ENCODE measurements at regions not wholly inside any gene's neighbourhood (a gene's known extent, or its start where the extent isn't known, plus 50 kb on each side); places are given as distances from the start of the nearest gene placed in this dataset.

DNA sequence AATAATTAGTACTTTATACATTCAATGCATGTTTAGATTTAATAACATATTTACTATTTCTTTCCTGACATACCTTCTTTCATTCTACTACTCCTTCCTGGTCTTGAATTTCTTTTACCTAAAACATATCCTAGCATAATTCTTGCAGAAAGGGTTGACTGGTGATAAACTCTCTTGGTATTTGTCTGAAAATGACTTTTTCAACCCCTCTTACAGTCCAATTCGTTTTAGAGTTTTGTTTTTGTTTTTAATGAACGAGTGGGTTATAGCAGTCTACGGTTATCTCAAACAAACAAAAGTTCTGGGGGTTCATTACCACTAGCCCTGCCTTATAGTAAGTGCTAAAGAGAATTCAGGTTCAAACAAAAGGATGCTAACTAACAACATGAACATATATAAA is 69.6 kb upstream of the ALDH1B1 start:
- Histone ChIP-seq H3K4me1 (peaks cover 0 to 9% (median 0%) of the 10 kb centered on the region in 12 donors), H3K4me3 (no peak overlapping the region), H3K27me3 (no peaks in the 10 kb centered on the region), H3K36me3 (no peaks in the 10 kb centered on the region), H3K27ac (no peak overlapping the region), H3K9me3 (no peaks in the 10 kb centered on the region)
- DNase-seq (no peak), ATAC-seq (no peak)
- no peak for TF ChIP-seq POLR2A (IDR thresholded peaks at IDR 0.05)
- TF ChIP-seq, protein P1, sequence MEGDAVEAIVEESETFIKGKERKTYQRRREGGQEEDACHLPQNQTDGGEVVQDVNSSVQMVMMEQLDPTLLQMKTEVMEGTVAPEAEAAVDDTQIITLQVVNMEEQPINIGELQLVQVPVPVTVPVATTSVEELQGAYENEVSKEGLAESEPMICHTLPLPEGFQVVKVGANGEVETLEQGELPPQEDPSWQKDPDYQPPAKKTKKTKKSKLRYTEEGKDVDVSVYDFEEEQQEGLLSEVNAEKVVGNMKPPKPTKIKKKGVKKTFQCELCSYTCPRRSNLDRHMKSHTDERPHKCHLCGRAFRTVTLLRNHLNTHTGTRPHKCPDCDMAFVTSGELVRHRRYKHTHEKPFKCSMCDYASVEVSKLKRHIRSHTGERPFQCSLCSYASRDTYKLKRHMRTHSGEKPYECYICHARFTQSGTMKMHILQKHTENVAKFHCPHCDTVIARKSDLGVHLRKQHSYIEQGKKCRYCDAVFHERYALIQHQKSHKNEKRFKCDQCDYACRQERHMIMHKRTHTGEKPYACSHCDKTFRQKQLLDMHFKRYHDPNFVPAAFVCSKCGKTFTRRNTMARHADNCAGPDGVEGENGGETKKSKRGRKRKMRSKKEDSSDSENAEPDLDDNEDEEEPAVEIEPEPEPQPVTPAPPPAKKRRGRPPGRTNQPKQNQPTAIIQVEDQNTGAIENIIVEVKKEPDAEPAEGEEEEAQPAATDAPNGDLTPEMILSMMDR (IDR thresholded peaks at IDR 0.05): no peak
- intact Hi-C loops (cut with DNase I): no loop called here
- 78 to 87% (median 82%) methylated on average over 3 of the region's 3 CpGs for WGBS, 4 donors

DNA sequence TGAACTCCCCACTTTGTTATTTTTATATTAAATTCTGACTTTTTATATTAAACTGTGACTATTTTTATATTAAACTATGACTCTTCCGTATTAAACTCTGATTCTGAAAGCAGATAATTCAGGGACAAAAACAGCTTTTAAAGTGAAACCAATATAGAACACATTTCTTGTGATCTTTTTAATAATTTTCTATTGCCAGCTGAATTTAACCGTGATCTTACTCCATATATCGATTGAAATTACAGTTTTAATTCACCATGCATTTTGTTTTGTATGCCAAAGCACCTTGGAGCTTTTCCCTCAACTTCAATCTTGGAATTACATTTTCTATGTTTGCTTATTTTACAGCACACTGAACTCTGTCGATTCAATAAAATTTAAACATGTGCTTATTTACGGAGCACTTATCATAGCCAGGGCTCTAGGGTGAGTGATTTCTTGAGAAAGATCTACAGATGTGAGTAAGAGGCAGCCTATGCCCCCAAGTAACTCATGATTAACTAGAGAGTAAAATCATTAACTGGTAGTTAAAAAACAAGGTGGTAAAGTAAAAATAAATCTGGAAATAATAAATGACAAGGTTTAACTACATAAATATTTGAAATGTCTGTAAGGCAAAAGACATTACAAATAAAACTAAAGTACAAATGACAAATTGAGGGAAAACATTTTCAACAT is 72.9 kb upstream of the ALDH1B1 start:
- no peak for ATAC-seq
- peaks cover 0 to 9% (median 0%) of the 10 kb centered on the region in 12 donors for H3K4me1 ChIP-seq
- H3K9me3 ChIP-seq: no peaks in the 10 kb centered on the region
- H3K4me3 ChIP-seq: peak overlapping the region in 3 of 12 donors; percentile 3 to 28 (median 23)
- WGBS, 4 donors: 59 to 74% (median 66%) methylated on average over 5 of the region's 5 CpGs
- no peaks in the 10 kb centered on the region for H3K36me3 ChIP-seq
- intact Hi-C loops (cut with DNase I): loop anchor here in 1 of 10 donors (10.0 kb wide), 2 partner anchors 55 to 155 kb away; no protein-coding TSS in a partner anchor
- DNase-seq: no peak
- H3K27me3 ChIP-seq: no peaks in the 10 kb centered on the region
- no peak for TF ChIP-seq POLR2A (IDR thresholded peaks at IDR 0.05)
- TF ChIP-seq, protein P1 (IDR thresholded peaks at IDR 0.05): no peak
- peak overlapping the region in 1 of 12 donors; percentile 22 for H3K27ac ChIP-seq

DNA sequence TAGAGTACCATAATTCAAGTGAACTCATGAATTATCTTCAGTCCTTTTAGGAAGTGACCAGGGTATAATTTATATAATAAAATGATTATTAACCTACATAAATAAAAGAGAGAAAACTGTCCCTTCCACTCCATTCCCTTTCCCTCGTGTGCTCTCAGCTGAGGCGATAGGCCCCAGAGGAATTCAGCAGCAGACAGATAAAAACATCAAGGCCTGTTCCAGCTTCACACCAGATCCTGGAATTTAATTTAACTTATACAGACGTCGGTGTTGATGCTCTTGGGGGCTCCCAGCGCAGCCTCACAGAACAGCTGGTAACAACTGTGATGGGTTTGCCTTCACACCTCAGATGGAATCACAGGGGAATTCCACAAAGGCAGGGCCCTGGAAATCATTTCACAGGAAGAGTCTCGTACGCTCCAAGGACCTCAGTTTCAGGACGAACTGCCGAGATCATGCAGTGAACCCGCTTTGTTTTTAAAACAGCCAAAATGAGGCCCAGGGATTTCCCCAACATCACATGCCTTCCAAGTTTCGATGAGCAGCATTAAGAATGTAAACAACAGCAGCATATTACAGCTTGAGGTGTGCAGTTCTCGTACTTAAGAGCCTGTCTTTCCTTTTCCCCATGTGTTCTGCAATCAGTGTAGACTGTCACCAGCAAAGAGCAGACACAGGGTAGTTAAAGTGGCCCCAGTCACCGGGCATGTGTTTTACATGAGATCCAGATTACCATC is 73.6 kb upstream of the ALDH1B1 start:
- peak overlapping the region in 4 of 12 donors; percentile 3 to 28 (median 19) for H3K4me3 ChIP-seq
- peak overlapping the region in 1 of 12 donors; percentile 22 for H3K27ac ChIP-seq
- 38 to 63% (median 44%) methylated on average over 13 of the region's 13 CpGs for WGBS, 4 donors
- H3K27me3 ChIP-seq: no peaks in the 10 kb centered on the region
- TF ChIP-seq, protein P1 (IDR thresholded peaks at IDR 0.05): no peak
- no peak for TF ChIP-seq POLR2A (IDR thresholded peaks at IDR 0.05)
- DNase-seq (no peak), ATAC-seq (peak in 2 of 4 donors; percentile 34 to 37)
- H3K4me1 ChIP-seq: peaks cover 0 to 9% (median 0%) of the 10 kb centered on the region in 12 donors
- H3K36me3 ChIP-seq: no peaks in the 10 kb centered on the region
- H3K9me3 ChIP-seq: no peaks in the 10 kb centered on the region
- intact Hi-C loops (cut with DNase I): loop anchor here in 1 of 10 donors (10.0 kb wide), 2 partner anchors 56 to 154 kb away; no protein-coding TSS in a partner anchor

DNA sequence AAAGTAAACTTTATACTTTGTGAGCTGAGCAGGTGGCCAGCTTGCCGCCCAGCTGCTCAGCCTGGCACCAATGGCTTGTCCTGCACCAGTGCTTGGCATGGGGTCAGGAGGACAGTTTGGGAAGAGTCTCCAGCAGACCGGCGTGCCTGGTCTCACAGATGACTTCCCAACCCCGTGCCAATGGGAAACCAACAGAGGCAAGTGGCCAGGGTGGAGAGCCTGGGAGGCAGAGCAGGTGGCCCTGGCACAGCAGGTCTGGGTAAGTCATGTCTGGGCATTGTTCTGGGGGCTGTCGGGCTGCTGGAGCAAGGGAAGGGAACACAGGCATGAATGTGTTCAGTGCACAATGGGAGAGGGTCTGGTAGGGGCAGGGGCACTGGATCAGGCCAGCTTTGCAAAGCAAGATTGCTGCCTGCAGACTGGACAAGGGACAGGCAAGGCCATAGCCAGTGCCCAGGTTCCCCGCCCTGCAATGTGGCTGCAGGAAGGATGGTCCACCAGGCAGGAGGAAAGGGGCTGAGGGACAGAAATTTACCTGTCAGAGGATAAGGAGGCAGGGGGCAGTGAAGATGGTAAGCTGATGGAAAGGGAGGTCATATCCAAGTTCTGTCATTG is 76.2 kb upstream of the ALDH1B1 start:
- no peak overlapping the region for H3K4me3 ChIP-seq
- H3K27ac ChIP-seq: no peak overlapping the region
- intact Hi-C loops (cut with DNase I): loop anchor here in 1 of 10 donors (10.0 kb wide), 2 partner anchors 59 to 151 kb away; no protein-coding TSS in a partner anchor
- no peaks in the 10 kb centered on the region for H3K36me3 ChIP-seq
- TF ChIP-seq, protein P1 (IDR thresholded peaks at IDR 0.05): no peak
- no peak for TF ChIP-seq POLR2A (IDR thresholded peaks at IDR 0.05)
- no peaks in the 10 kb centered on the region for H3K9me3 ChIP-seq
- peaks cover 0 to 12% (median under 1%) of the 10 kb centered on the region in 12 donors for H3K4me1 ChIP-seq
- 73 to 96% (median 90%) methylated on average over 6 of the region's 6 CpGs for WGBS, 4 donors
- peak in 1 of 4 donors; percentile 7 for ATAC-seq
- DNase-seq: no peak
- peaks cover 0 to 9% (median 0%) of the 10 kb centered on the region in 9 donors for H3K27me3 ChIP-seq
